HL-60 (cell line): ENCODE measurements at regions not wholly inside any gene's neighbourhood (a gene's known extent, or its start where the extent isn't known, plus 50 kb on each side); places are given as distances from the start of the nearest gene placed in this dataset.

Experiments
- DNase-seq, 2 experiments: peaks; one replicate each; pipeline ENCODE4 v3.0.0-alpha.2; 2010 to 2020; ENCODE audit warnings: low read depth in 1 of 2, low spot score in 1 of 2
- H3K27ac ChIP-seq: fragments of 250-450 bp; sonication (Bioruptor Pico); replicated peaks from 2 replicates; pipeline ENCODE4 v1.5.1; 2020; ENCODE audit warnings: mild to moderate bottlenecking, moderate library complexity
- H3K27me3 ChIP-seq: fragments of 250-450 bp; sonication (Bioruptor Pico); 2 replicates; pipeline ENCODE4 v1.5.1; 2021; ENCODE audit warnings: mild to moderate bottlenecking, moderate library complexity; ENCODE audit not compliant: insufficient read depth, poor library complexity, severe bottlenecking
- H3K4me3 ChIP-seq: replicated peaks from 2 replicates; pipeline ENCODE4 v1.5.1; 2011; ENCODE audit warnings: mild to moderate bottlenecking, control low read depth, low read length; ENCODE audit not compliant: insufficient read depth
- CTCF ChIP-seq: IDR thresholded peaks from one replicate; pipeline ENCODE4 v1.5.1; 2011; ENCODE audit warnings: low read length, control low read depth, inconsistent platforms; ENCODE audit not compliant: insufficient read depth
- GABPA ChIP-seq: IDR thresholded peaks from 2 replicates; pipeline ENCODE4 v1.6.1; 2012; ENCODE audit warnings: low read depth
- POLR2AphosphoS5 ChIP-seq: IDR thresholded peaks from 2 replicates; pipeline ENCODE4 v1.6.1; 2012; ENCODE audit warnings: low read depth
- SPI1 ChIP-seq: IDR thresholded peaks from 2 replicates; pipeline ENCODE4 v1.6.1; 2012; ENCODE audit warnings: low read depth, mild to moderate bottlenecking, borderline replicate concordance
- TF ChIP-seq, protein P1 (sequence below): IDR thresholded peaks from 2 replicates; pipeline ENCODE4 v1.6.1; 2012; ENCODE audit warnings: low read depth; ENCODE audit not compliant: insufficient replicate concordance

DNA sequence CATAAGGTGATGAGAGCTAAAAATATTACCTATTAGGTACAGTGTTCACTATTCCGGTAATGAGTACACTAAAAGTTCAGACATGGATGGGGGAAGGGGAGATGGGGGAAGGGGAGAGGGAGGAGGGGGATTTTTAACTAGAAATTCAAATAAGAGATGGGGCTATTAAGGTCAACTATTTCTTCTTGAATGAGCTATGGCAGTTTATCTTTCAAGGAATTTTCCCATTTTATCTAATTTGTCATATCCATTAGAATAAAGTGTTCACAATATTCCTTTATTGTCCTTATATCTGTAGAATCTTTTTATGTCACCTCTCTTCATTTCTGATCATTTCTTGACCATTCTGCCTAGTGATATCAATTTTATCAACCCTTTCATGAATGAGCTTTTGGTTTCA is 362.4 kb downstream of the SUCLA2 start:
- Histone ChIP-seq H3K4me3 (no peak overlapping the region), H3K27me3 (no peaks in the 10 kb centered on the region), H3K27ac (no peak overlapping the region)
- TF ChIP-seq CTCF (no peak), POLR2AphosphoS5 (no peak), SPI1 (no peak), GABPA (no peak)
- TF ChIP-seq, protein P1, sequence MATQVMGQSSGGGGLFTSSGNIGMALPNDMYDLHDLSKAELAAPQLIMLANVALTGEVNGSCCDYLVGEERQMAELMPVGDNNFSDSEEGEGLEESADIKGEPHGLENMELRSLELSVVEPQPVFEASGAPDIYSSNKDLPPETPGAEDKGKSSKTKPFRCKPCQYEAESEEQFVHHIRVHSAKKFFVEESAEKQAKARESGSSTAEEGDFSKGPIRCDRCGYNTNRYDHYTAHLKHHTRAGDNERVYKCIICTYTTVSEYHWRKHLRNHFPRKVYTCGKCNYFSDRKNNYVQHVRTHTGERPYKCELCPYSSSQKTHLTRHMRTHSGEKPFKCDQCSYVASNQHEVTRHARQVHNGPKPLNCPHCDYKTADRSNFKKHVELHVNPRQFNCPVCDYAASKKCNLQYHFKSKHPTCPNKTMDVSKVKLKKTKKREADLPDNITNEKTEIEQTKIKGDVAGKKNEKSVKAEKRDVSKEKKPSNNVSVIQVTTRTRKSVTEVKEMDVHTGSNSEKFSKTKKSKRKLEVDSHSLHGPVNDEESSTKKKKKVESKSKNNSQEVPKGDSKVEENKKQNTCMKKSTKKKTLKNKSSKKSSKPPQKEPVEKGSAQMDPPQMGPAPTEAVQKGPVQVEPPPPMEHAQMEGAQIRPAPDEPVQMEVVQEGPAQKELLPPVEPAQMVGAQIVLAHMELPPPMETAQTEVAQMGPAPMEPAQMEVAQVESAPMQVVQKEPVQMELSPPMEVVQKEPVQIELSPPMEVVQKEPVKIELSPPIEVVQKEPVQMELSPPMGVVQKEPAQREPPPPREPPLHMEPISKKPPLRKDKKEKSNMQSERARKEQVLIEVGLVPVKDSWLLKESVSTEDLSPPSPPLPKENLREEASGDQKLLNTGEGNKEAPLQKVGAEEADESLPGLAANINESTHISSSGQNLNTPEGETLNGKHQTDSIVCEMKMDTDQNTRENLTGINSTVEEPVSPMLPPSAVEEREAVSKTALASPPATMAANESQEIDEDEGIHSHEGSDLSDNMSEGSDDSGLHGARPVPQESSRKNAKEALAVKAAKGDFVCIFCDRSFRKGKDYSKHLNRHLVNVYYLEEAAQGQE, result no peak
- DNase-seq, result no peak

- TF ChIP-seq SPI1 (no peak), GABPA (no peak), CTCF (no peak), POLR2AphosphoS5 (no peak)
- TF ChIP-seq, protein P1, result no peak
- Histone ChIP-seq H3K27me3 (no peaks in the 10 kb centered on the region), H3K4me3 (no peak overlapping the region), H3K27ac (no peak overlapping the region)
- DNase-seq, result no peak
Measured at GRCh38 chr13:47632311-47632710, 368.8 kb downstream of the SUCLA2 start.

DNA sequence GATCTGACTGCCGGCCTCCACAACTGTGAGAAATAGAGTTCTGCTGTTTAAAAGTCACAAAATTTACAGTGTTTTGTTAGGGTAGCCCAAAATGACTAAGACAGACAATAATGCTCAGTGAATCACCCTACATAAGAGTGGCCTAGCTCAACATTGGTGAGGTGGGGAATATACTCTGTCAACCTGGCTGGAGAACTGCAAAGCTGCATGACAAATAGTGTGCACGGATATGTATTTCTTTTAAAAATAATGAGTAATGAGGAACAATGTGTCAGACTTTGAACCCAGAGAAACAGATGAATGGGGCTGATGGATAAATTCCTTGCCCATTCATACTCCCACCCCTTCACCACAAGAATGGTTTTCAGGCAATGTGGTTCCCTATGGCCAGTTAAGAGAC is 372.4 kb downstream of the SUCLA2 start:
- no peak for DNase-seq
- no peak for TF ChIP-seq GABPA
- no peak for TF ChIP-seq SPI1
- Histone ChIP-seq H3K27me3 (peaks cover 3% of the 10 kb centered on the region), H3K4me3 (no peak overlapping the region), H3K27ac (no peak overlapping the region)

- TF ChIP-seq GABPA (no peak), POLR2AphosphoS5 (no peak)
- Histone ChIP-seq H3K4me3 (no peak overlapping the region), H3K27ac (no peak overlapping the region), H3K27me3 (peaks cover 11% of the 10 kb centered on the region)
- DNase-seq, result no peak
Measured at GRCh38 chr13:47623862-47624261, 377.2 kb downstream of the SUCLA2 start.

GRCh38 chr13:47621931-47622330 is 379.1 kb downstream of the SUCLA2 start:
- TF ChIP-seq POLR2AphosphoS5 (no peak), GABPA (no peak), CTCF (no peak), SPI1 (no peak)
- TF ChIP-seq, protein P1, result no peak
- no peak overlapping the region for H3K27ac ChIP-seq
- DNase-seq, result no peak
- H3K27me3 ChIP-seq, result peaks cover 11% of the 10 kb centered on the region
- H3K4me3 ChIP-seq, result no peak overlapping the region
